ENCODE measurements at regions not wholly inside any gene's neighbourhood (a gene's known extent, or its start where the extent isn't known, plus 50 kb on each side); places are given as distances from the start of the nearest gene placed in this dataset.

- TF ChIP-seq AHDC1 (CRISPR knock-in tag; IDR thresholded peaks at IDR 0.05; ENCODE audit: borderline replicate concordance) (no peak), ATRX (CRISPR knock-in tag; IDR thresholded peaks at IDR 0.05; ENCODE audit: borderline replicate concordance) (no peak), ZNF552 (CRISPR knock-in tag; IDR thresholded peaks at IDR 0.05; ENCODE audit: borderline replicate concordance) (no peak)
These were observed 103.5 kb upstream of the IRF2BP2 start (continued) for GRCh38 chr1:234713440-234713839.

GRCh38 chr1:234712891-234713305 is 102.9 kb upstream of the IRF2BP2 start:
- in situ Hi-C loops (cut with HindIII; ENCODE audit: extremely low pct_ligation_motif_present, low pct_unique_long_range_greater_than_20kb) (loop anchor here (10.0 kb wide), 1 partner anchor 218 kb away; no protein-coding TSS in a partner anchor), intact Hi-C loops (cut with micrococcal nuclease; ENCODE audit: unreplicated experiment) (no loop called here)
- BruUV-seq (replicated peaks): no TSS peak
- ATAC-seq (no peak), FAIRE-seq (peak; percentile 30), DNase-seq (ENCODE audit: low spot score) (no peak)
- Histone ChIP-seq H3K79me2 (ENCODE audit: insufficient read depth, low read length) (peaks cover 35% of the 10 kb centered on the region), H3K4me2 (ENCODE audit: low read depth, low read length) (peak overlapping the region; percentile 99; the same call in 1 of the 2 replicates), H3K36me3 (replicated peaks in 1 of 2; ENCODE audit: control insufficient read depth in 1 of 2, insufficient read depth in 2 of 2, low read length in 2 of 2) (no peaks in the 10 kb centered on the region), H3K9ac (ENCODE audit: insufficient read depth, low read depth, low read length) (no peak overlapping the region), H3K4me3 (replicated peaks in 1 of 3; ENCODE audit: insufficient read depth in 1 of 3, low read depth in 2 of 3, low read length in 3 of 3) (no peak overlapping the region), H4K20me1 (ENCODE audit: insufficient read depth, low read length) (no peaks in the 10 kb centered on the region), H3K27ac (ENCODE audit: extremely low read length, insufficient read depth, low read length) (peak overlapping the region; percentile 16), H3K4me1 (ENCODE audit: insufficient read depth, low read length) (peaks cover 68% of the 10 kb centered on the region), H3K9me3 (ENCODE audit: low read length) (no peaks in the 10 kb centered on the region), H2AFZ (ENCODE audit: low read length) (no peak overlapping the region), H3K27me3 (ENCODE audit: control insufficient read depth in 1 of 2, insufficient read depth in 2 of 2, low read length in 2 of 2) (no peaks in the 10 kb centered on the region; a peak in 1 of 5 replicates)
- CTCF ChIA-PET (ENCODE audit: low intra/inter-chr PET ratio, low total read pairs): no interaction called here
- 42% methylated on average over 4 of the region's 5 CpGs for WGBS (ENCODE audit: low lambda C conversion rate)
- POLR2A ChIA-PET: interaction anchor here (0.7 to 19.4 kb wide), 12 partner anchors 10 to 357 kb away, joined by 3 to 1137 read pairs (median 6); partner anchors contain the start of gene IRF2BP2
- no peak for TF ChIP-seq ARNT2 (CRISPR knock-in tag; IDR thresholded peaks at IDR 0.05; ENCODE audit: low read depth)
- no peak for TF ChIP-seq BORCS8-MEF2B (CRISPR knock-in tag; IDR thresholded peaks at IDR 0.05)
- no peak for TF ChIP-seq TRIM22 (IDR thresholded peaks at IDR 0.05)
- no peak for TF ChIP-seq ZNF549 (CRISPR knock-in tag; IDR thresholded peaks at IDR 0.05)
- TF ChIP-seq AKAP8 (CRISPR knock-in tag; IDR thresholded peaks at IDR 0.05): no peak
- no peak for TF ChIP-seq MAF1 (CRISPR knock-in tag; IDR thresholded peaks at IDR 0.05; ENCODE audit: borderline replicate concordance)
- TF ChIP-seq ZNF30 (CRISPR knock-in tag; IDR thresholded peaks at IDR 0.05): no peak
- TF ChIP-seq FIP1L1 (IDR thresholded peaks at IDR 0.05; ENCODE audit: borderline replicate concordance, insufficient read depth, low read depth, low read length): no peak
- TF ChIP-seq ARID3A (IDR thresholded peaks at IDR 0.05; ENCODE audit: low read depth, low read length): no peak
- no peak for TF ChIP-seq ZBTB37 (CRISPR knock-in tag; IDR thresholded peaks at IDR 0.05)
